ENCODE measurements at regions not wholly inside any gene's neighbourhood (a gene's known extent, or its start where the extent isn't known, plus 50 kb on each side); places are given as distances from the start of the nearest gene placed in this dataset.

- H3K79me2 ChIP-seq (ENCODE audit: control insufficient read depth, insufficient read depth, low read length) = no peaks in the 10 kb centered on the region
- no peak overlapping the region for H3K4me3 ChIP-seq (replicated peaks in 1 of 3; ENCODE audit: insufficient read depth in 1 of 3, low read depth in 1 of 3, low read length in 3 of 3)
- no peak overlapping the region for H3K9ac ChIP-seq (replicated peaks; ENCODE audit: extremely low read depth, insufficient read depth, low read length)
- no peak overlapping the region for H3K27ac ChIP-seq (ENCODE audit: insufficient read depth, low read depth, low read length)
- POLR2A ChIA-PET = no interaction called here
- no peaks in the 10 kb centered on the region for H4K20me1 ChIP-seq (replicated peaks; ENCODE audit: control insufficient read depth, extremely low read depth, insufficient read depth, low read length)
- no peaks in the 10 kb centered on the region for H3K4me1 ChIP-seq (ENCODE audit: control insufficient read depth, extremely low read depth, insufficient read depth, low read length)
- TF ChIP-seq JUN (IDR thresholded peaks at IDR 0.05; ENCODE audit: borderline replicate concordance, insufficient read depth, insufficient read length, low read depth) = no peak
- TF ChIP-seq POLR2A (IDR thresholded peaks at IDR 0.05; ENCODE audit: low read depth, low read length) = no peak
- no peak for TF ChIP-seq EZH2 (IDR thresholded peaks at IDR 0.05; ENCODE audit: borderline replicate concordance, low read depth, low read length, severe bottlenecking)
- TF ChIP-seq GATA2 (IDR thresholded peaks at IDR 0.05; ENCODE audit: insufficient read depth, insufficient read length, low read depth, low read length) = no peak
- no peak for TF ChIP-seq FOS (IDR thresholded peaks at IDR 0.05; ENCODE audit: borderline replicate concordance, insufficient read depth, low read length)
- TF ChIP-seq POLR2AphosphoS5 (IDR thresholded peaks at IDR 0.05; ENCODE audit: insufficient read depth, low read depth, low read length) = no peak
- no peak for TF ChIP-seq MYC (IDR thresholded peaks at IDR 0.05; ENCODE audit: low read depth, low read length)
- TF ChIP-seq, protein P1, sequence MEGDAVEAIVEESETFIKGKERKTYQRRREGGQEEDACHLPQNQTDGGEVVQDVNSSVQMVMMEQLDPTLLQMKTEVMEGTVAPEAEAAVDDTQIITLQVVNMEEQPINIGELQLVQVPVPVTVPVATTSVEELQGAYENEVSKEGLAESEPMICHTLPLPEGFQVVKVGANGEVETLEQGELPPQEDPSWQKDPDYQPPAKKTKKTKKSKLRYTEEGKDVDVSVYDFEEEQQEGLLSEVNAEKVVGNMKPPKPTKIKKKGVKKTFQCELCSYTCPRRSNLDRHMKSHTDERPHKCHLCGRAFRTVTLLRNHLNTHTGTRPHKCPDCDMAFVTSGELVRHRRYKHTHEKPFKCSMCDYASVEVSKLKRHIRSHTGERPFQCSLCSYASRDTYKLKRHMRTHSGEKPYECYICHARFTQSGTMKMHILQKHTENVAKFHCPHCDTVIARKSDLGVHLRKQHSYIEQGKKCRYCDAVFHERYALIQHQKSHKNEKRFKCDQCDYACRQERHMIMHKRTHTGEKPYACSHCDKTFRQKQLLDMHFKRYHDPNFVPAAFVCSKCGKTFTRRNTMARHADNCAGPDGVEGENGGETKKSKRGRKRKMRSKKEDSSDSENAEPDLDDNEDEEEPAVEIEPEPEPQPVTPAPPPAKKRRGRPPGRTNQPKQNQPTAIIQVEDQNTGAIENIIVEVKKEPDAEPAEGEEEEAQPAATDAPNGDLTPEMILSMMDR (IDR thresholded peaks at IDR 0.05; ENCODE audit: extremely low read depth in 1 of 2, insufficient read depth in 1 of 2, low read depth in 1 of 2, low read length in 2 of 2) = no peak
- no peak for TF ChIP-seq MAX (IDR thresholded peaks at IDR 0.05; ENCODE audit: insufficient read depth, insufficient read length)
- no TSS peak for BruUV-seq (replicated peaks)
- H3K9me3 ChIP-seq (replicated peaks; ENCODE audit: control insufficient read depth, insufficient read depth, low read length) = no peaks in the 10 kb centered on the region
- DNase-seq (ENCODE audit: low read depth, low spot score) (no peak), FAIRE-seq (no peak)
- H3K36me3 ChIP-seq (ENCODE audit: control insufficient read depth in 2 of 2, extremely low read depth in 1 of 2, insufficient read depth in 2 of 2, low read length in 2 of 2) = no peaks in the 10 kb centered on the region
- H3K9me1 ChIP-seq (replicated peaks; ENCODE audit: control insufficient read depth, extremely low read depth, insufficient read depth, low read length) = no peaks in the 10 kb centered on the region
- no peaks in the 10 kb centered on the region for H3K27me3 ChIP-seq (ENCODE audit: control insufficient read depth in 2 of 2, insufficient read depth in 2 of 2, low read length in 2 of 2)
- intact Hi-C loops (cut with micrococcal nuclease) = no loop called here
- no peak overlapping the region for H3K4me2 ChIP-seq (ENCODE audit: insufficient read depth, low read length)
- dilution Hi-C loops (cut with MboI; ENCODE audit: extremely low pct_ligation_motif_present, low sequenced_read_pairs) = no loop called here
- H2AFZ ChIP-seq (ENCODE audit: low read depth, low read length) = no peak overlapping the region
- CTCF ChIA-PET = no interaction called here
Observed at GRCh38 chr7:70887186-70887585, 244.8 kb upstream of the GALNT17 start.
